ENCODE measurements at regions not wholly inside any gene's neighbourhood (a gene's known extent, or its start where the extent isn't known, plus 50 kb on each side); places are given as distances from the start of the nearest gene placed in this dataset.
"Not testable (repeated sequence)": the region's sequence is repeated elsewhere in the genome, so short reads cannot be mapped to it uniquely, and the experiment has no call there.

DNA sequence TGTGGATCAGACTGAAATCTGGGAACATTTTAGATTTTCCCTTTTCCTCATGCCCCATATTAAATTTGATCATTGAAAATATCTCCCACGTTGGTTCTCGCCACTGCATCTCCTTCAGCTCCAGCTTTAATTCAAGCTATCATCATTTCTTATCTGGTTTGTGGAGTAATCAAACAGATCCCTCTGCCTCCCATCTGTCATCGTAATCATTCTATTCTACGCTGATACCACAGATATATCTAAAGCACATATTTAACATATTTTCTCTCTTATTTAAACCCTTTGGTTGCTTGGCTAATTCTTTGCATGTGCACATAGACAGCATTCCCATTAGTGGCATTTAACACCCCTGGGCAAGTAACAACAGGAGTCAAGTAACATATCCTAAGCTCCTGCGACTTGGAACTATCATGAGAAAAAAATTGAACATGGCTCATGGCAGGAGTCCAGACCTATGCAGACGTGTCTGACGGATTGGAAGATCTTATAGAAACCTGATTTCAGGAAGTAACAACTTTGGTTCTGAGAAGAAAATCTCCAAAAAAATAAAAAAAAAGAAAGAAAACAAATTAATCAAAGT, 158.8 kb upstream of the KYNU start:
- in situ Hi-C loops (cut with HindIII; ENCODE audit: low sequenced_read_pairs) = no loop called here

GRCh38 chr2:142716463-142717242, 160.8 kb upstream of the KYNU start:
- in situ Hi-C loops (cut with HindIII; ENCODE audit: low sequenced_read_pairs) = no loop called here

DNA sequence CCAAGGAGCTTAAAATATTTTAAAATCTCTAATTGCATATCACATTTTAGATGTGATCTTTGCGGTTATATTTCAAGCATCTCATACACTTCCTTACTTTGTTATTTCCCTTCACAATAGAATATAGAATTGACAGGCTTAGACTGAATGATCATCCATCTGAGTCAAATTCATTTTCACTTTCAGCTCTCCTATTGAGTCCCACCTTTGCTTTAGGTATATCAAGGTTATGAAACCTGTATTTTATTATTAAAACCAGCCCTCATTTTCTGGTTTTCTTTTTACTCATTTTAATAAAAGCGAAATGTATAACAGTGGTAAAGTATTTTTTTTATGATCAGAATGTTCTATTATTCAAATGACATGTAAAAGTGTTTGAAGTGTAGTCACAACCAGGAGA, 162.9 kb upstream of the KYNU start:
- in situ Hi-C loops (cut with HindIII; ENCODE audit: low sequenced_read_pairs) = no loop called here

GRCh38 chr2:142710336-142710735, 167.1 kb upstream of the KYNU start:
- in situ Hi-C loops (cut with HindIII; ENCODE audit: low sequenced_read_pairs) = no loop called here

DNA sequence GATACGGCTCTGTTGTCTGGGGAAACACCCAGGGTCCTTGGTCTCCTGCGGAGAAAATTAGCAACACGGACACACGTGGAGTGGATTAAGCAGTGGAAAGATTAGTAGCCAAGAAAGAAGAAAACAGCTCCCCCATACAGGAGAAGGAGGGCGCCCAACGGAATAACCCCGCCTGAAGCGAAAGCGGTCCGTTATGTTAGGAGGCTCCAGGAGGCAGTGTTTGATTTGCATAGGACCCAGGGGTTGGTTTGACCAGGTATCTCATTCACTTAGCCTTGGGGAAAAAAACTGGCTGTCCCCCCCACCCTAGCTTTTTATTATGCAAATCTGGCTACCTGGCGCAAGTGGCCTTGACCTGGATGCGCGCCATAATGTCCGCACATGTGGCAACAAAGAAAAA, 170.1 kb upstream of the KYNU start:
- in situ Hi-C loops (cut with HindIII; ENCODE audit: low sequenced_read_pairs) = no loop called here

- in situ Hi-C loops (cut with HindIII; ENCODE audit: low sequenced_read_pairs) = not testable (repeated sequence)
Observed at GRCh38 chr2:142702397-142702796, 175.1 kb upstream of the KYNU start.

GRCh38 chr2:142695350-142696257, 181.9 kb upstream of the KYNU start:
- in situ Hi-C loops (cut with HindIII; ENCODE audit: low sequenced_read_pairs) = loop anchor here (25.0 kb wide), 1 partner anchor 292 kb away; no protein-coding TSS in a partner anchor

DNA sequence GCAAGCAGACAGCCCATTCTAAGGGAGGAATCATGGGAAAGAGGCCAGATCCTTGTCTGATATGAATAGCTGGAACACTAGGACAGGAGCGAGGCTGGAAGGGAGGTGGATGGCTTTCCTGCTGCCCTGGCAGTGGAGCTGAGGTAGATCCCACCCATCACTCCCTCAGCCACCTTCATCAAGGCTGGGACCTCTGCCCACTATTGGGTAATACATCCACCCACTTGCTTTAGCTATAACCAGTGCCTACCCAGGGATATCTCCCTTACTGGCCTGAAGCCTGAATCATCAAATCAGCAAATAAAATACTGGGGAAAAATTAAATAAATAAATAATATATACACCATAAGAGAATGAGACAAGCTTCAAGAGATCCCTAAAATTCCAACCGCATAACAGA, 183.2 kb upstream of the KYNU start:
- in situ Hi-C loops (cut with HindIII; ENCODE audit: low sequenced_read_pairs) = loop anchor here (25.0 kb wide), 1 partner anchor 293 kb away; no protein-coding TSS in a partner anchor

DNA sequence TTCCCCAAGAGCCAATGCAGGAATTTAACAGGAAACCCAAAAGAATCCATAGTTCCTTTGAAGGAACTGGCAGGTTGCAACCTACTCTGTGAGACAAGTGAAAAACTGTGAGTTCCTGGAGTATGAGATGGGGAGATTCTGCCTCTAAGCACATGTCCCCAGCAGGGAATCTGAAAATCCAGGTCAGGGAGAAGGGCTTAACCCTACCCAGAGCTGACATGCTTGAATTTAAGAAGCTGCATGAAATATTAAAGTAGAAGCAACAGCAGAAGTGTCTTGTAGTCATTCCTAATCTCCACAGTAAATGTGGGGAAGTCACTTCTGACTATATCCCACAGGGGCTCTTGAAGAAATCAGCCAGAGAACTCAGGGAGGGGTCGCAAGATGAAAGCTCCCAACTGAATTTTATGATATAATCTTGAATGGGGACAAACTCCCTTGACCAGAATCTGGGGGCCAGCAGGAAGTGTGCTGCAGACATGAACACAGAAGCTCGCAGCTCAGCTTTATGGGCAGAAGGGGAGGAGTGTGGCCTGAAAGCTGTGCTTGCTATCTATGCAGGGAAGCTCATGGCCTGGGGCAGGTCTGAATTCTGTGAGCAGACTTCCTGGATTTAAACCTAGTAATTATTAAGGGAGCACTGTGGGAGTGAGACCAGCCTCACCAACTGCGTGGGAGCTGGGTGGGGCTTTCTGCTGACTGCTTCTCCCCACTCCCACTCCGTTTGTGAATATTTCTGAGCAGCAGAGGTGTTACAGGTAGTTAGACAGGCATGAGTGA, 184.1 kb upstream of the KYNU start:
- in situ Hi-C loops (cut with HindIII; ENCODE audit: low sequenced_read_pairs) = loop anchor here (25.0 kb wide), 1 partner anchor 294 kb away; no protein-coding TSS in a partner anchor

DNA sequence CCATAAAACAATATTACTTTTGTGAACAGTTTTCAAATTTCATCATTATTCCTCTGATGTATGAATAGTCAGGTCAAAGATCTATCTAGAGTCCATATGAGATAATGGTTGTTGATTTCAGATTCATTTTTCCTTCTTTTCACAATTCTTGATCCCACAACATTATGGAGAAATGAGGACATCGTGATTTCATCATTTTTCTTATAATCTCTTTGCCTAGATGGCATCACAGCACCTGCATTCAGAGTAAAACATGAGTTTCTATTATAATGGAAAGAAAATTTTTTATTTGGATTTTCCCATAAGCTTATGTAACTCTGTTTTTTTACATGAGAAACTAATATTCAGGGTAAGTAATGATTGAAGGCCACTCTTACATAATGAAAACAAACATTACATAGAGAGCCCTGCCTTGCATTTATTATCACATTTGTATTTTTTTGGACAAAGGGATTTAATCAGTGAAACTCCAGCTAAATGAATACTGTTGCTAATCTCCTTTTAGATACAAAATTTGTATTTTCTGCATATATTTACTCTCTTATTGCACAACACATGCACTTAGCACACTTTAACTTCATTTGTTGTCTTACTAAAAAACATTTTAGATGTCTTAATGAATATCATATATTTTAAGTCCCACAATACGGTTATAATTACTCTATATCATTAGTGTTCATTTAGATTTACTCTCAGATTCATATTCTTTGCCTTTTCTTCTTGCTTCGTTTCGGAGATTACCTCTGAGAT, 188.4 kb upstream of the KYNU start:
- in situ Hi-C loops (cut with HindIII; ENCODE audit: low sequenced_read_pairs) = loop anchor here (25.0 kb wide), 1 partner anchor 298 kb away; no protein-coding TSS in a partner anchor

DNA sequence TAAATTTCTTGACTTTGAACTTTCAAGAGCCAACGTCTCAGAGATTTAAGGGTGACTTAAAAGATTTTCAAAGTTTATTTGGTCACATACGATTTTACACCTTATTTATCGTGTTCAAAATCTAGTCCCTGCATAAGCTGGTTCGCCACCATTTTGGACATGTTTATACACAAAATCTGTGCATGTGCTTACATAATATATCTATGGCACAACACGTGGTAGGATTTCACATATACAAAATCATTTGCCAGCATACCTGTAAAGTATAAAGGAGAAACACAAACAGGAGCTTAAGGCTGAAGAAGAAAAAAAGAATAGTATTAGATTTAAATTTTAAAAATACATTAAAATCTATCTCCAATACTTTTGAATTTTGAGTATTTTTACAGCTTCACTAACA, 190.0 kb upstream of the KYNU start:
- in situ Hi-C loops (cut with HindIII; ENCODE audit: low sequenced_read_pairs) = loop anchor here (25.0 kb wide), 1 partner anchor 300 kb away; no protein-coding TSS in a partner anchor

GRCh38 chr2:142687075-142687474, 190.4 kb upstream of the KYNU start:
- in situ Hi-C loops (cut with HindIII; ENCODE audit: low sequenced_read_pairs) = loop anchor here (25.0 kb wide), 1 partner anchor 300 kb away; no protein-coding TSS in a partner anchor

GRCh38 chr2:142684667-142685066, 192.8 kb upstream of the KYNU start:
- in situ Hi-C loops (cut with HindIII; ENCODE audit: low sequenced_read_pairs) = loop anchor here (25.0 kb wide), 1 partner anchor 303 kb away; no protein-coding TSS in a partner anchor

- in situ Hi-C loops (cut with HindIII; ENCODE audit: low sequenced_read_pairs) = loop anchor here (25.0 kb wide), 1 partner anchor 305 kb away; no protein-coding TSS in a partner anchor
Observed at GRCh38 chr2:142682528-142682927, 194.9 kb upstream of the KYNU start.

- in situ Hi-C loops (cut with HindIII; ENCODE audit: low sequenced_read_pairs) = loop anchor here (25.0 kb wide), 1 partner anchor 305 kb away; no protein-coding TSS in a partner anchor
Observed at GRCh38 chr2:142681952-142682351, 195.5 kb upstream of the KYNU start.

- in situ Hi-C loops (cut with HindIII; ENCODE audit: low sequenced_read_pairs) = loop anchor here (25.0 kb wide), 1 partner anchor 309 kb away; no protein-coding TSS in a partner anchor
Observed at GRCh38 chr2:142678164-142678563, 199.3 kb upstream of the KYNU start.

- in situ Hi-C loops (cut with HindIII; ENCODE audit: low sequenced_read_pairs) = loop anchor here (25.0 kb wide), 1 partner anchor 312 kb away; no protein-coding TSS in a partner anchor
Observed at GRCh38 chr2:142675398-142675797, 202.1 kb upstream of the KYNU start.

DNA sequence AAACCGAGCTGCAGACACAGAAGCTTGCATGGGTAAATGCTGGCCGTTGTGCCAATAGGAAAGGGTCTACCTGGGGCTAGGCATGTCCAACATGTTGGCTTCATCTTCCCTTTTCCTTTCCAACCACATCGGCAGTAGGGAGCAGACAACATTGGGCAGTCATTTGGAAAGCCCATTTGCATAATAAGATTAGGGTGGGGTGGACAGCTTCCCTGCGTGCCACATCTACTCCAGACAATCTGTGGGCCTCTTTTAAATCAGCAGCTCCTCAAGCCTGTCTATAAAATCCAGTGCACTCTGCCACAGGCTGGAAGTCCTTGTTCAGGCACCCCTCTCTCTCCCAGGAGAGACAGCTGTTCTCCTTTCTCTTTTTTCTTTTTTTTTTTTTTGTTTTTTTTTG, 203.6 kb upstream of the KYNU start:
- in situ Hi-C loops (cut with HindIII; ENCODE audit: low sequenced_read_pairs) = no loop called here

DNA sequence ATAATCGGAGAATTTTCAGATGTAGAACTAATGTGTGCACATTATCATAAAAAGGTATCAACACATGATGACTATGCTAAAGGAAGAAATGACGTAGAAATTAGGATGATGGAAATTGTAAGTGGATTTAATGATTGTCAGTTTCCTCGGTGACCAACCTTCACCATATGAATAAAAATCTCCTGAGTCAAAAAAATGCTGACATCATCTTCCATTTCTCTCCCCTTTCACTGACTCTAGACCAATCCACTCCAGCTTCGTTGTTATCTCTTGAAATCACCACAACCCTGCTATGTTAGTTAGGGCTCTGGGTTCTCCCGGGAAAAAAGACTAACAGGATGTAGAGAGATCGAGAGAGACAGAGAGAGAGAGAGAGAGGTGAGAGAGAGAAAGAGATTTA, 204.8 kb upstream of the KYNU start:
- in situ Hi-C loops (cut with HindIII; ENCODE audit: low sequenced_read_pairs) = no loop called here
